ENCODE measurements at regions not wholly inside any gene's neighbourhood (a gene's known extent, or its start where the extent isn't known, plus 50 kb on each side); places are given as distances from the start of the nearest gene placed in this dataset.

- no peak for DNase-seq (ENCODE audit: low read depth)
- CTCF ChIA-PET: interaction anchor here (0.8 to 1.2 kb wide), 2 partner anchors 114 to 625 kb away, joined by 3 read pairs; no protein-coding TSS in a partner anchor
- Histone ChIP-seq H3K36me3 (ENCODE audit: control insufficient read depth, insufficient read depth, low read length) (no peaks in the 10 kb centered on the region), H3K4me3 (ENCODE audit: low read depth, low read length) (no peak overlapping the region), H3K27me3 (ENCODE audit: control insufficient read depth, insufficient read depth, low read length) (peaks cover 5% of the 10 kb centered on the region)
- TF ChIP-seq CTCF (IDR thresholded peaks at IDR 0.05; ENCODE audit: insufficient read depth, low read depth, low read length): no peak
- POLR2A ChIA-PET: no interaction called here
Observed at GRCh38 chr2:238996331-238997136, 148.6 kb downstream of the TWIST2 start.

GRCh38 chr2:238997137-238997390 is 149.2 kb downstream of the TWIST2 start:
- TF ChIP-seq CTCF (IDR thresholded peaks at IDR 0.05; ENCODE audit: insufficient read depth, low read depth, low read length): no peak
- Histone ChIP-seq H3K36me3 (ENCODE audit: control insufficient read depth, insufficient read depth, low read length) (no peaks in the 10 kb centered on the region), H3K4me3 (ENCODE audit: low read depth, low read length) (no peak overlapping the region), H3K27me3 (ENCODE audit: control insufficient read depth, insufficient read depth, low read length) (peaks cover 3% of the 10 kb centered on the region; the same call in 1 of the 2 replicates)
- POLR2A ChIA-PET: no interaction called here
- DNase-seq (ENCODE audit: low read depth): no peak
- CTCF ChIA-PET: interaction anchor here (1.2 kb wide), 1 partner anchor 114 kb away, joined by 3 read pairs; no protein-coding TSS in a partner anchor

GRCh38 chr2:238997684-238998083 is 149.8 kb downstream of the TWIST2 start:
- CTCF ChIA-PET: no interaction called here

More at GRCh38 chr2:238997684-238998083, 149.8 kb downstream of the TWIST2 start:
- no peak overlapping the region for H3K4me3 ChIP-seq (ENCODE audit: low read depth, low read length)
- no peaks in the 10 kb centered on the region for H3K36me3 ChIP-seq (ENCODE audit: control insufficient read depth, insufficient read depth, low read length)
- DNase-seq (ENCODE audit: low read depth): no peak
- H3K27me3 ChIP-seq (ENCODE audit: control insufficient read depth, insufficient read depth, low read length): peaks cover 2% of the 10 kb centered on the region; the same call in 1 of the 2 replicates
- no peak for TF ChIP-seq CTCF (IDR thresholded peaks at IDR 0.05; ENCODE audit: insufficient read depth, low read depth, low read length)
- POLR2A ChIA-PET: no interaction called here

Data from BJ (cell line).